Lung (tissue), 11 donors: ENCODE measurements at regions not wholly inside any gene's neighbourhood (a gene's known extent, or its start where the extent isn't known, plus 50 kb on each side); places are given as distances from the start of the nearest gene placed in this dataset.
"Not testable (repeated sequence)": the region's sequence is repeated elsewhere in the genome, so short reads cannot be mapped to it uniquely, and the experiment has no call there.

Source experiments
- ATAC-seq: fragments of 200-7000 bp; cut with Tn5 transposase; one replicate; pipeline ENCODE4 v1.9.1; 2020; ENCODE audit warnings: moderate number of reproducible peaks; ENCODE audit not compliant: insufficient read depth, low FRiP score
- DNase-seq, 3 donors: peaks; one replicate each; pipeline ENCODE4 v3.0.0-alpha.2; 2013 to 2017
- H3K27ac ChIP-seq, 2 donors: one replicate each; pipeline ENCODE4 v1.5.1; 2013; ENCODE audit warnings: mild to moderate bottlenecking in 2 of 2, moderate library complexity in 2 of 2, control low read depth in 1 of 2, inconsistent platforms in 1 of 2, low read depth in 1 of 2, low read length in 1 of 2
- H3K27me3 ChIP-seq, 3 donors: one replicate each; pipeline ENCODE4 v1.5.1; 2013; ENCODE audit warnings: low read length in 2 of 3; ENCODE audit not compliant: control insufficient read depth in 3 of 3, insufficient read depth in 3 of 3
- H3K36me3 ChIP-seq, 4 donors: one replicate each; pipeline ENCODE4 v1.5.1; 2013; ENCODE audit warnings: low read length in 4 of 4, mild to moderate bottlenecking in 1 of 4, moderate library complexity in 1 of 4; ENCODE audit not compliant: control insufficient read depth in 4 of 4, insufficient read depth in 4 of 4
- H3K4me1 ChIP-seq, 5 donors: one replicate each; pipeline ENCODE4 v1.5.1; 2013; ENCODE audit warnings: low read length in 5 of 5, mild to moderate bottlenecking in 2 of 5, moderate library complexity in 1 of 5; ENCODE audit not compliant: control insufficient read depth in 5 of 5, insufficient read depth in 5 of 5
- H3K4me3 ChIP-seq: one replicate; pipeline ENCODE4 v1.5.1; 2013; ENCODE audit warnings: mild to moderate bottlenecking, control low read depth, moderate library complexity
- H3K9ac ChIP-seq, 2 donors: one replicate each; pipeline ENCODE4 v1.5.1; 2013; ENCODE audit warnings: low read length in 2 of 2, control low read depth in 1 of 2; ENCODE audit not compliant: insufficient read depth in 1 of 2
- H3K9me3 ChIP-seq, 4 donors: one replicate each; pipeline ENCODE4 v1.5.1; 2013; ENCODE audit warnings: low read length in 3 of 4, mild to moderate bottlenecking in 1 of 4, moderate library complexity in 1 of 4; ENCODE audit not compliant: control insufficient read depth in 4 of 4, insufficient read depth in 3 of 4
- WGBS, 2 donors: extraction: QIAGEN DNeasy Blood & Tissue Kit; methylation state at CpG; one replicate each; pipeline ENCODE4 v1.1.7; 2013; 5-methylcytosine and 5-hydroxymethylcytosine counted together
- TF ChIP-seq, protein P1 (sequence below): IDR thresholded peaks from 2 replicates; pipeline ENCODE4 v1.5.1; 2012; ENCODE audit warnings: mild to moderate bottlenecking; ENCODE audit errors: control extremely low read depth, extremely low read depth
- donor health status: control.
- donor health status: control.
- donor health status: Bipolar disorder and iron deficiency.
- donor health status: healthy.
- donor health status: DM: yes; HTN: yes; CAD: no.

GRCh38 chr2:152278526-152278925 is 56.4 kb upstream of the FMNL2 start:
- no peaks in the 10 kb centered on the region for H3K27me3 ChIP-seq
- WGBS, 2 donors = 94 to 96% methylated on average over 5 of the region's 5 CpGs
- H3K9ac ChIP-seq = no peak overlapping the region
- H3K9me3 ChIP-seq = peaks cover 0 to 6% (median 3%) of the 10 kb centered on the region in 4 donors
- no peaks in the 10 kb centered on the region for H3K4me1 ChIP-seq
- H3K4me3 ChIP-seq = no peak overlapping the region
- DNase-seq = no peak
- TF ChIP-seq, protein P1, sequence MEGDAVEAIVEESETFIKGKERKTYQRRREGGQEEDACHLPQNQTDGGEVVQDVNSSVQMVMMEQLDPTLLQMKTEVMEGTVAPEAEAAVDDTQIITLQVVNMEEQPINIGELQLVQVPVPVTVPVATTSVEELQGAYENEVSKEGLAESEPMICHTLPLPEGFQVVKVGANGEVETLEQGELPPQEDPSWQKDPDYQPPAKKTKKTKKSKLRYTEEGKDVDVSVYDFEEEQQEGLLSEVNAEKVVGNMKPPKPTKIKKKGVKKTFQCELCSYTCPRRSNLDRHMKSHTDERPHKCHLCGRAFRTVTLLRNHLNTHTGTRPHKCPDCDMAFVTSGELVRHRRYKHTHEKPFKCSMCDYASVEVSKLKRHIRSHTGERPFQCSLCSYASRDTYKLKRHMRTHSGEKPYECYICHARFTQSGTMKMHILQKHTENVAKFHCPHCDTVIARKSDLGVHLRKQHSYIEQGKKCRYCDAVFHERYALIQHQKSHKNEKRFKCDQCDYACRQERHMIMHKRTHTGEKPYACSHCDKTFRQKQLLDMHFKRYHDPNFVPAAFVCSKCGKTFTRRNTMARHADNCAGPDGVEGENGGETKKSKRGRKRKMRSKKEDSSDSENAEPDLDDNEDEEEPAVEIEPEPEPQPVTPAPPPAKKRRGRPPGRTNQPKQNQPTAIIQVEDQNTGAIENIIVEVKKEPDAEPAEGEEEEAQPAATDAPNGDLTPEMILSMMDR = no peak
- no peak for ATAC-seq
- H3K27ac ChIP-seq = no peak overlapping the region
- no peaks in the 10 kb centered on the region for H3K36me3 ChIP-seq

GRCh38 chr2:152279367-152279766 is 55.6 kb upstream of the FMNL2 start:
- not testable (repeated sequence) for H3K27ac ChIP-seq, H3K36me3 ChIP-seq, ATAC-seq, H3K4me1 ChIP-seq, H3K27me3 ChIP-seq, DNase-seq, H3K9ac ChIP-seq, H3K9me3 ChIP-seq, H3K4me3 ChIP-seq
- WGBS, 2 donors = 89% methylated on average over 2 of the region's 2 CpGs

GRCh38 chr2:152280780-152281179 is 54.2 kb upstream of the FMNL2 start:
- DNase-seq = no peak
- no peaks in the 10 kb centered on the region for H3K4me1 ChIP-seq

GRCh38 chr2:152283392-152283791 is 51.6 kb upstream of the FMNL2 start:
- Histone ChIP-seq H3K27me3 (no peaks in the 10 kb centered on the region), H3K4me1 (no peaks in the 10 kb centered on the region), H3K9ac (no peak overlapping the region), H3K27ac (no peak overlapping the region), H3K36me3 (no peaks in the 10 kb centered on the region), H3K4me3 (no peak overlapping the region), H3K9me3 (peaks cover 0 to 6% (median 1%) of the 10 kb centered on the region in 4 donors)
- DNase-seq = no peak
- no peak for ATAC-seq
- 79 to 81% methylated on average over 1 of the region's 1 CpG for WGBS, 2 donors
- TF ChIP-seq, protein P1 = no peak

More at GRCh38 chr2:152280780-152281179, 54.2 kb upstream of the FMNL2 start:
- H3K4me3 ChIP-seq = no peak overlapping the region
- no peak overlapping the region for H3K27ac ChIP-seq
- no peaks in the 10 kb centered on the region for H3K36me3 ChIP-seq
- H3K27me3 ChIP-seq = no peaks in the 10 kb centered on the region
- no peak overlapping the region for H3K9ac ChIP-seq
- H3K9me3 ChIP-seq = peaks cover 0 to 6% (median 1%) of the 10 kb centered on the region in 4 donors
- no peak for ATAC-seq
- TF ChIP-seq, protein P1 = no peak
- WGBS, 2 donors = 87 to 95% methylated on average over 2 of the region's 2 CpGs
